Left ventricle myocardium superior (tissue), 1 donor: ENCODE measurements at regions not wholly inside any gene's neighbourhood (a gene's known extent, or its start where the extent isn't known, plus 50 kb on each side); places are given as distances from the start of the nearest gene placed in this dataset.
A peak's percentile ranks its signal among the peaks of the same experiment; 100 is the strongest.

ENCODE experiments used
- ATAC-seq: fragments of 200-7000 bp; cut with Tn5 transposase; one replicate; pipeline ENCODE4 v1.9.1; 2020; ENCODE audit warnings: mild to moderate bottlenecking, moderate library complexity
- DNase-seq: peaks from one replicate; pipeline ENCODE4 v3.0.0-alpha.2; 2020
- intact Hi-C: fragments of 100-400 bp; cut with micrococcal nuclease; formaldehyde crosslinking; loops from one replicate; pipeline ENCODE4 v1.11.0; 2022
- donor health status: DM: no; HTN: yes; CAD: no; lungs with severe emphysema.

- no peak for ATAC-seq
- intact Hi-C loops: no loop called here
- DNase-seq: no peak
Measured at GRCh38 chr2:236752096-236752495, 182.5 kb downstream of the ACKR3 start.

- ATAC-seq (peak; percentile 48), DNase-seq (no peak)
- intact Hi-C loops: no loop called here
Measured at GRCh38 chr2:236753606-236754270, 184.1 kb downstream of the ACKR3 start.

GRCh38 chr2:236754271-236754944 lies 184.8 kb downstream of the ACKR3 start:
- no peak for ATAC-seq
- intact Hi-C loops: no loop called here
- DNase-seq: no peak

GRCh38 chr2:236755278-236755840 lies 185.7 kb downstream of the ACKR3 start:
- ATAC-seq: no peak
- no peak for DNase-seq
- intact Hi-C loops: no loop called here

- intact Hi-C loops: no loop called here
- no peak for ATAC-seq
Measured at GRCh38 chr2:236758406-236758805, 188.8 kb downstream of the ACKR3 start.

GRCh38 chr2:236760246-236760645 lies 190.6 kb downstream of the ACKR3 start:
- no peak for DNase-seq
- intact Hi-C loops: no loop called here
- ATAC-seq: no peak

More at GRCh38 chr2:236758406-236758805, 188.8 kb downstream of the ACKR3 start:
- no peak for DNase-seq

- intact Hi-C loops: no loop called here
- no peak for DNase-seq
- ATAC-seq: no peak
Measured at GRCh38 chr2:236761358-236761757, 191.7 kb downstream of the ACKR3 start.

GRCh38 chr2:236762628-236763027 lies 193.0 kb downstream of the ACKR3 start:
- DNase-seq (no peak), ATAC-seq (no peak)
- intact Hi-C loops: no loop called here

GRCh38 chr2:236763857-236764256 lies 194.2 kb downstream of the ACKR3 start:
- ATAC-seq (no peak), DNase-seq (no peak)
- intact Hi-C loops: no loop called here

- intact Hi-C loops: no loop called here
- ATAC-seq (no peak), DNase-seq (no peak)
Measured at GRCh38 chr2:236764716-236765115, 195.1 kb downstream of the ACKR3 start.

- DNase-seq (no peak), ATAC-seq (no peak)
- intact Hi-C loops: no loop called here
Measured at GRCh38 chr2:236765478-236765877, 195.9 kb downstream of the ACKR3 start.

- no peak for DNase-seq
- intact Hi-C loops: no loop called here
- no peak for ATAC-seq
Measured at GRCh38 chr2:236766850-236767249, 197.2 kb downstream of the ACKR3 start.

GRCh38 chr2:236767941-236768340 lies 198.3 kb downstream of the ACKR3 start:
- ATAC-seq: no peak
- DNase-seq: no peak
- intact Hi-C loops: no loop called here

GRCh38 chr2:236768393-236769140 lies 198.9 kb downstream of the ACKR3 start:
- DNase-seq: no peak
- no peak for ATAC-seq

GRCh38 chr2:236769981-236770671 lies 200.5 kb downstream of the ACKR3 start:
- ATAC-seq: no peak
- DNase-seq: no peak
- intact Hi-C loops: no loop called here

More at GRCh38 chr2:236768393-236769140, 198.9 kb downstream of the ACKR3 start:
- intact Hi-C loops: no loop called here

GRCh38 chr2:236772220-236772837 lies 202.7 kb downstream of the ACKR3 start:
- ATAC-seq (no peak), DNase-seq (no peak)
- intact Hi-C loops: no loop called here

GRCh38 chr2:236773206-236773605 lies 203.6 kb downstream of the ACKR3 start:
- no peak for ATAC-seq
- DNase-seq: no peak
- intact Hi-C loops: no loop called here

- intact Hi-C loops: no loop called here
Measured at GRCh38 chr2:236774171-236774570, 204.5 kb downstream of the ACKR3 start.

GRCh38 chr2:236775511-236775910 lies 205.9 kb downstream of the ACKR3 start:
- ATAC-seq: no peak
- no peak for DNase-seq
- intact Hi-C loops: no loop called here

More at GRCh38 chr2:236774171-236774570, 204.5 kb downstream of the ACKR3 start:
- ATAC-seq (no peak), DNase-seq (no peak)
